LNCaP clone FGC (cell line): ENCODE measurements at regions not wholly inside any gene's neighbourhood (a gene's known extent, or its start where the extent isn't known, plus 50 kb on each side); places are given as distances from the start of the nearest gene placed in this dataset.

Source experiments
- DNase-seq: peaks from one replicate; pipeline ENCODE4 v3.0.0-alpha.2; 2011; ENCODE audit warnings: low read depth
- H3K4me3 ChIP-seq: 2 replicates; pipeline ENCODE4 v1.5.1; 2011; ENCODE audit warnings: mild to moderate bottlenecking, low read depth, low read length, control low read depth
- TF ChIP-seq, protein P1 (sequence below): IDR thresholded peaks from 2 replicates; pipeline ENCODE4 v1.5.1; 2012; ENCODE audit warnings: mild to moderate bottlenecking; ENCODE audit not compliant: control insufficient read depth, insufficient read depth; ENCODE audit errors: extremely low read depth

- DNase-seq = no peak
- H3K4me3 ChIP-seq = no peak overlapping the region
- TF ChIP-seq, protein P1, sequence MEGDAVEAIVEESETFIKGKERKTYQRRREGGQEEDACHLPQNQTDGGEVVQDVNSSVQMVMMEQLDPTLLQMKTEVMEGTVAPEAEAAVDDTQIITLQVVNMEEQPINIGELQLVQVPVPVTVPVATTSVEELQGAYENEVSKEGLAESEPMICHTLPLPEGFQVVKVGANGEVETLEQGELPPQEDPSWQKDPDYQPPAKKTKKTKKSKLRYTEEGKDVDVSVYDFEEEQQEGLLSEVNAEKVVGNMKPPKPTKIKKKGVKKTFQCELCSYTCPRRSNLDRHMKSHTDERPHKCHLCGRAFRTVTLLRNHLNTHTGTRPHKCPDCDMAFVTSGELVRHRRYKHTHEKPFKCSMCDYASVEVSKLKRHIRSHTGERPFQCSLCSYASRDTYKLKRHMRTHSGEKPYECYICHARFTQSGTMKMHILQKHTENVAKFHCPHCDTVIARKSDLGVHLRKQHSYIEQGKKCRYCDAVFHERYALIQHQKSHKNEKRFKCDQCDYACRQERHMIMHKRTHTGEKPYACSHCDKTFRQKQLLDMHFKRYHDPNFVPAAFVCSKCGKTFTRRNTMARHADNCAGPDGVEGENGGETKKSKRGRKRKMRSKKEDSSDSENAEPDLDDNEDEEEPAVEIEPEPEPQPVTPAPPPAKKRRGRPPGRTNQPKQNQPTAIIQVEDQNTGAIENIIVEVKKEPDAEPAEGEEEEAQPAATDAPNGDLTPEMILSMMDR = no peak
Observed at GRCh38 chr10:36170943-36171501, 528.9 kb upstream of the FZD8 start.

GRCh38 chr10:36170142-36170719 is 528.1 kb upstream of the FZD8 start:
- TF ChIP-seq, protein P1 = no peak
- DNase-seq = no peak
- H3K4me3 ChIP-seq = no peak overlapping the region

DNA sequence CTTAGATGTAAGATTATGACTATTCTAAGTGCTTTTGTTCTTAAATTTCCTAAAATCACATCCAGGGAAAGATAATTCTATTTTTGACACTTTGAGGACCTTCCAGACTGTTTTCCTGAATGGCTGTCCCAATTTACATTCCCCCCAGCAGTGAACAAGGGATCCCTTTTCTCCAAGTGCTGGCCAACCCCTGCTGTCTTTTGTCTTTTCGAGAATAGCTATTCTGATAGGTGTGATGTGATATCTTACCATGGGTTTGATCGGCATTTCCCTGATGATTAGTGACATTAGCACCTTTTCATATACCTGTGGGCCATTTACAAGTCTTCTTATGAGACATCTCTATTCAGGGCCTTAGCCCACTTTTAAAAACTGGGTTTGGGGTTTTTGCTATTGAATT is 526.7 kb upstream of the FZD8 start:
- DNase-seq = no peak
- TF ChIP-seq, protein P1 = no peak
- H3K4me3 ChIP-seq = no peak overlapping the region

DNA sequence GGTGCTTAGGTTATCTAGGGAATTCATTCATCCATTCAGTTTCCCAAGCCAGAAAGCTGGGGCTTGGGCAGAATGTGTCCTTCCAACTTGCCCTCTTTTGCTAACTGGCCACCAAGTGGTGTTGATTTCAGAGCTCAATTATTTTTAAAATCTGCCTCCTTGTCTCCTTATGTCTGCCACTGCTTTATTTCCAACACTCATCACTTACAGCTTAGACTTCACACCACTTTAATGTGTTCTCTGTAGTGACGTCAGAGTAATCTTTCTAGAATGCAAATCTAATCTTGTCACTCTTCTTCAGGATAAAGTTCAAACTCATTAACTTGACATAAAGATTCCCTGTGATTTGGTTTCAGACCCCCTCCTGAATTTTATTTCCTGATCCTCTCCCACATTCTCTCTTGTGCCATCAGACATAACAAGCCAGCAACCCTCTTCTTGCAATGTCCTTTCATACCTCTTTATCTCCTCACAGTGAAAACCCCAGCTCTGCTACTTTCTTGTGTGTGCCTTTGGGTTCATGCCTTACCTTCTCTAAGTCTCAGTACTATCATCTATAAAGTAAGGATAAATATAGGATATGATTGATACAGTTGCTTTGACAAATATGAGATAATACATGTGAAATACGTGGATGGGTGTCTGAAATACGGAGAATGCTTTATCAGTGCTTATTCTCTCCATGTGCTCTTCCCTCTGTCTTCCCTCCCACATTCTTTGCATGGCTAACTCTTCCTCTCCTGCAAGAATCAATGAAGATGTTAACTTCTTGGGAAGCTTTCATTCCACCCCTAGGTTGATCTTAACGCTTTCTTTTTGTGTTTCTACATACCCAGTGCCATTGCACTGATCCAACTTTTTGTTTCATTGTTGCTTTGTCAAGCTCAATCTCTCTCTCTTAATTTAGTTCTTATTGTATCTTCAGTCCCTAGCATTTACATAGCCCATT is 522.7 kb upstream of the FZD8 start:
- no peak overlapping the region for H3K4me3 ChIP-seq
- TF ChIP-seq, protein P1 = no peak
- DNase-seq = no peak

GRCh38 chr10:36163827-36164226 is 521.7 kb upstream of the FZD8 start:
- TF ChIP-seq, protein P1 = no peak
- DNase-seq = no peak
- H3K4me3 ChIP-seq = no peak overlapping the region

DNA sequence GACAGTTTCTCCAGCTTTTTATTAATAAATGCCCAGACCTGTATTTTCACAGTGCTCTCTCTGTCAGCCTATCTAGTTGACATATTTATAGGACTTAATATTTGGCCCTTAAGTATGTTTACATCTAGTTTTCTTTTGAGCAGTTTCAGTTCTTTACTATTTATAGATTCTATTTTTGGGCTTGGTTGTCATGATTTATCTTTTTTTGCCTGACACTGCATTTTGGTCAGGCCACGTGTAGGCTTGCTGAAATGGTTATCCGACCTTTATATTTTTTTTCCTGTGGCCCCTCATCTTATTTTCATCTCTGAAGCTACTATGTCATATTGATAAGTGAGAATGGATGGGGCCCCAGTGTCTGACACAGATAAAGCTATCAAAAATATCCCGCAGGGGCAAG is 515.4 kb upstream of the FZD8 start:
- TF ChIP-seq, protein P1 = no peak

DNA sequence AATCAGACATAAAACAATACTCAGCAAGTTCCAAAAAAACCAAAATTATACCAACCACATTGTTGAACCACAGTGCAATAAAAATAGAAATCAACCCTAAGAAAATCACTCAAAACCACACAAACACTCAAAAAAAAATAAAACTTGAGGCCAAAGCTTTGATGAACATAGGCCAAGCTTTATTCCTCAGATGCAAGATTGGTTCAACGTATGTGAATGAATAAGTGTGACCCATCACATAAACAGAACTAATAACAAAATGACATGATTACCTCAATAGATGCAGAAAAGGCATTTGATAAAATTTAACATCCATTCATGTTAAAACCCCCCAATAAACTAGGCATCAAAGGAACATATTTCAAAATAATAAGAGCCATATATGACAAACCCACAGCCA is 506.1 kb upstream of the FZD8 start:
- TF ChIP-seq, protein P1 = no peak
- no peak for DNase-seq
- H3K4me3 ChIP-seq = no peak overlapping the region

More for the DNA sequence above, 515.4 kb upstream of the FZD8 start:
- DNase-seq = no peak
- H3K4me3 ChIP-seq = no peak overlapping the region
